Brain microvascular endothelial cell (primary cell): ENCODE measurements at regions not wholly inside any gene's neighbourhood (a gene's known extent, or its start where the extent isn't known, plus 50 kb on each side); places are given as distances from the start of the nearest gene placed in this dataset.

Experiments used
- DNase-seq: peaks from one replicate; pipeline ENCODE4 v3.0.0-alpha.2; 2020
- H3K27ac ChIP-seq: fragments of 250-450 bp; sonication (Bioruptor Pico); 2 replicates; pipeline ENCODE4 v1.5.1; 2020; ENCODE audit warnings: mild to moderate bottlenecking, moderate library complexity
- H3K27me3 ChIP-seq: fragments of 250-450 bp; sonication (Bioruptor Pico); replicated peaks from 2 replicates; pipeline ENCODE4 v1.5.1; 2020; ENCODE audit warnings: mild to moderate bottlenecking
- H3K36me3 ChIP-seq: fragments of 250-450 bp; sonication (Bioruptor Pico); replicated peaks from 2 replicates; pipeline ENCODE4 v1.5.1; 2020; ENCODE audit warnings: mild to moderate bottlenecking
- H3K4me3 ChIP-seq: 2 replicates; pipeline ENCODE4 v1.5.1; 2011; ENCODE audit warnings: low read depth, mild to moderate bottlenecking, control low read depth, low read length, moderate library complexity
- in situ Hi-C: cut with HindIII; loops from 2 replicates; pipeline ENCODE4 v1.10.0; 2017; ENCODE audit warnings: low sequenced_read_pairs, low pct_ligation_motif_present
- TF ChIP-seq, protein P1 (sequence below): IDR thresholded peaks from 2 replicates; pipeline ENCODE4 v1.5.1; 2011; ENCODE audit warnings: low read depth, mild to moderate bottlenecking, moderate library complexity, low read length, control low read depth, inconsistent platforms; ENCODE audit errors: missing control alignments

GRCh38 chrX:78388663-78389062 is 61.3 kb upstream of the CYSLTR1 start:
- Histone ChIP-seq H3K27me3 (no peaks in the 10 kb centered on the region), H3K27ac (no peak overlapping the region), H3K36me3 (no peaks in the 10 kb centered on the region), H3K4me3 (no peak overlapping the region)
- no peak for DNase-seq
- in situ Hi-C loops = no loop called here
- TF ChIP-seq, protein P1, sequence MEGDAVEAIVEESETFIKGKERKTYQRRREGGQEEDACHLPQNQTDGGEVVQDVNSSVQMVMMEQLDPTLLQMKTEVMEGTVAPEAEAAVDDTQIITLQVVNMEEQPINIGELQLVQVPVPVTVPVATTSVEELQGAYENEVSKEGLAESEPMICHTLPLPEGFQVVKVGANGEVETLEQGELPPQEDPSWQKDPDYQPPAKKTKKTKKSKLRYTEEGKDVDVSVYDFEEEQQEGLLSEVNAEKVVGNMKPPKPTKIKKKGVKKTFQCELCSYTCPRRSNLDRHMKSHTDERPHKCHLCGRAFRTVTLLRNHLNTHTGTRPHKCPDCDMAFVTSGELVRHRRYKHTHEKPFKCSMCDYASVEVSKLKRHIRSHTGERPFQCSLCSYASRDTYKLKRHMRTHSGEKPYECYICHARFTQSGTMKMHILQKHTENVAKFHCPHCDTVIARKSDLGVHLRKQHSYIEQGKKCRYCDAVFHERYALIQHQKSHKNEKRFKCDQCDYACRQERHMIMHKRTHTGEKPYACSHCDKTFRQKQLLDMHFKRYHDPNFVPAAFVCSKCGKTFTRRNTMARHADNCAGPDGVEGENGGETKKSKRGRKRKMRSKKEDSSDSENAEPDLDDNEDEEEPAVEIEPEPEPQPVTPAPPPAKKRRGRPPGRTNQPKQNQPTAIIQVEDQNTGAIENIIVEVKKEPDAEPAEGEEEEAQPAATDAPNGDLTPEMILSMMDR = no peak

- Histone ChIP-seq H3K27ac (no peak overlapping the region), H3K4me3 (no peak overlapping the region), H3K27me3 (no peaks in the 10 kb centered on the region), H3K36me3 (no peaks in the 10 kb centered on the region)
- TF ChIP-seq, protein P1 = no peak
- no peak for DNase-seq
- in situ Hi-C loops = no loop called here
Measured at GRCh38 chrX:78387364-78387763, 60.0 kb upstream of the CYSLTR1 start.

- Histone ChIP-seq H3K36me3 (no peaks in the 10 kb centered on the region), H3K27ac (no peak overlapping the region), H3K27me3 (no peaks in the 10 kb centered on the region), H3K4me3 (no peak overlapping the region)
- TF ChIP-seq, protein P1 = no peak
- no peak for DNase-seq
- in situ Hi-C loops = no loop called here
Measured at GRCh38 chrX:78384486-78384885, 57.1 kb upstream of the CYSLTR1 start.

- H3K4me3 ChIP-seq = no peak overlapping the region
- no peaks in the 10 kb centered on the region for H3K27me3 ChIP-seq
- in situ Hi-C loops = no loop called here
- DNase-seq = no peak
- H3K27ac ChIP-seq = no peak overlapping the region
- TF ChIP-seq, protein P1 = no peak
- no peaks in the 10 kb centered on the region for H3K36me3 ChIP-seq
Measured at GRCh38 chrX:78383594-78383993, 56.2 kb upstream of the CYSLTR1 start.

DNA sequence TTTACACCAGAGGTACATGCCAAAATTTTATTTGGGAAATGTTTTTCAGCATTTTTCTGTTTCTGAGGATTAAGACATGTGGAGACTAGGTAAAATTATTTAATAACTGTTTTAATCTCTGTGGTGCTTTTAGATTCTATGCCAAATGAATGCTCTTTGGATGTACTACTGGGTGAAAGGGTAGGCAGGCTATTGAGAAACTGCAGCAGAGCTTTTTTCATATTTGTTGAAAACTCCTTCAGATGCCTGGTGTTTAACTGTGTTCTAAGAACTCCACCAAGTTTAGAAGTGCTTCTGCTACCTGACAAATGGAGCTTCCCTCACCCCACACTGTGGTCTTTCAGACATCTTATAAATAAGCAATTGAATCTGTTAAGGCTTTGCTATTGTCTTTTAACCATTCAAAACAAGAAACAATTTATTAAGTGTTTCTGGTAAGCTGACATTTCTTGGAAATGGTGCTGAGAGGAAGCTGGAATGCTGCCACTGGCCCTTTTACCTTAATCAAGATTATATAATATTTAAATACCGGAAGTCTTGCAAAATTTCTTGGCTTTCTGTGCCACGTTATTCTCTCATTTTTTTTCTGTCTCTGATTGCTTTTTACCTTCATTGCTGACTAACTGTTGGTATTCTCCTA is 51.2 kb upstream of the CYSLTR1 start:
- Histone ChIP-seq H3K27me3 (no peaks in the 10 kb centered on the region), H3K4me3 (no peak overlapping the region), H3K36me3 (no peaks in the 10 kb centered on the region), H3K27ac (no peak overlapping the region)
- TF ChIP-seq, protein P1 = no peak
- no peak for DNase-seq
- in situ Hi-C loops = no loop called here
